Adrenal gland (tissue), 5 donors: ENCODE measurements at regions not wholly inside any gene's neighbourhood (a gene's known extent, or its start where the extent isn't known, plus 50 kb on each side); places are given as distances from the start of the nearest gene placed in this dataset.

Source experiments
- POLR2A ChIP-seq, 2 donors: fragments of 450-650 bp; IDR thresholded peaks; one replicate each; pipeline ENCODE4 v1.6.1; 2017; ENCODE audit warnings: antibody characterized with exemption in 2 of 2, mild to moderate bottlenecking in 2 of 2, moderate library complexity in 1 of 2
- TF ChIP-seq, protein P1 (sequence below), 6 experiments: fragments of 450-650 bp in 4 of 6; fragments of 200-600 bp in 2 of 6; sonication (generic) in 1 of 6; IDR thresholded peaks; 1 replicate in 5 of 6; 2 replicates in 1 of 6; pipeline versions ENCODE4 v1.5.1 to v1.8.0; 2016 to 2021; ENCODE audit warnings: antibody characterized with exemption in 6 of 6, mild to moderate bottlenecking in 2 of 6, moderate library complexity in 1 of 6
- donor health status: DM: no; HTN: no; CAD: no.

DNA sequence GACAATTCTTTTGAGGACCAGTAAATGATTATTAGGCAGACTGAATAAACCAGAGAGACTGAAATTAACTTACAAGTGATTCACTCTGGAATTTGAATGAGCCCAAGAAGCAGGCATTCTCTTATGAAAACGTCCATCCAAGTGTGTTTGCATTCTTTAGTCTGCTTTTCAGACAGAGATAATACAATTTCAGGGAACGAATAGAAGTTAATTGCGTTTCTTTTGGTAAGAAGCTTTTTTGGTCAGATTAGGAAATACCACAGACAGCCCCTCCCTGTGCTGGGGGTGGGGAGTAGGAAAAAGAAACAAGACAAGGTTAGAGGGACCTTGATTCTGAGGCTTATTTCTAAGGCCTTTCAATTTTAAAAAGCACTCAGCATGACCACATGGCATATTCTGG, 874.4 kb downstream of the SUCLG1 start:
- TF ChIP-seq, protein P1, sequence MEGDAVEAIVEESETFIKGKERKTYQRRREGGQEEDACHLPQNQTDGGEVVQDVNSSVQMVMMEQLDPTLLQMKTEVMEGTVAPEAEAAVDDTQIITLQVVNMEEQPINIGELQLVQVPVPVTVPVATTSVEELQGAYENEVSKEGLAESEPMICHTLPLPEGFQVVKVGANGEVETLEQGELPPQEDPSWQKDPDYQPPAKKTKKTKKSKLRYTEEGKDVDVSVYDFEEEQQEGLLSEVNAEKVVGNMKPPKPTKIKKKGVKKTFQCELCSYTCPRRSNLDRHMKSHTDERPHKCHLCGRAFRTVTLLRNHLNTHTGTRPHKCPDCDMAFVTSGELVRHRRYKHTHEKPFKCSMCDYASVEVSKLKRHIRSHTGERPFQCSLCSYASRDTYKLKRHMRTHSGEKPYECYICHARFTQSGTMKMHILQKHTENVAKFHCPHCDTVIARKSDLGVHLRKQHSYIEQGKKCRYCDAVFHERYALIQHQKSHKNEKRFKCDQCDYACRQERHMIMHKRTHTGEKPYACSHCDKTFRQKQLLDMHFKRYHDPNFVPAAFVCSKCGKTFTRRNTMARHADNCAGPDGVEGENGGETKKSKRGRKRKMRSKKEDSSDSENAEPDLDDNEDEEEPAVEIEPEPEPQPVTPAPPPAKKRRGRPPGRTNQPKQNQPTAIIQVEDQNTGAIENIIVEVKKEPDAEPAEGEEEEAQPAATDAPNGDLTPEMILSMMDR (IDR thresholded peaks at IDR 0.05), result no peak
- no peak for TF ChIP-seq POLR2A (IDR thresholded peaks at IDR 0.05)
